ENCODE measurements at regions not wholly inside any gene's neighbourhood (a gene's known extent, or its start where the extent isn't known, plus 50 kb on each side); places are given as distances from the start of the nearest gene placed in this dataset.

- TF ChIP-seq TAF1 (IDR thresholded peaks at IDR 0.05; ENCODE audit: borderline replicate concordance, insufficient read depth, low read length) (no peak), POLR2AphosphoS5 (IDR thresholded peaks at IDR 0.05; ENCODE audit: low read depth, low read length) (no peak)
Observed at GRCh38 chrX:3950373-3950772, 236.9 kb upstream of the PRKX start.

Measured in PFSK-1 (cell line).